T-helper 2 cell treated with Interferon-gamma antibody and Interleukin-4, amounts not matched to agents 100 ng/mL and 5 ng/mL, for 36 hours (primary cell): ENCODE measurements at regions not wholly inside any gene's neighbourhood (a gene's known extent, or its start where the extent isn't known, plus 50 kb on each side); places are given as distances from the start of the nearest gene placed in this dataset.

ENCODE experiments used
- intact Hi-C: fragments of 100-400 bp; cut with micrococcal nuclease; formaldehyde crosslinking; loops from one replicate; pipeline ENCODE4 v1.15.1; 2023

DNA sequence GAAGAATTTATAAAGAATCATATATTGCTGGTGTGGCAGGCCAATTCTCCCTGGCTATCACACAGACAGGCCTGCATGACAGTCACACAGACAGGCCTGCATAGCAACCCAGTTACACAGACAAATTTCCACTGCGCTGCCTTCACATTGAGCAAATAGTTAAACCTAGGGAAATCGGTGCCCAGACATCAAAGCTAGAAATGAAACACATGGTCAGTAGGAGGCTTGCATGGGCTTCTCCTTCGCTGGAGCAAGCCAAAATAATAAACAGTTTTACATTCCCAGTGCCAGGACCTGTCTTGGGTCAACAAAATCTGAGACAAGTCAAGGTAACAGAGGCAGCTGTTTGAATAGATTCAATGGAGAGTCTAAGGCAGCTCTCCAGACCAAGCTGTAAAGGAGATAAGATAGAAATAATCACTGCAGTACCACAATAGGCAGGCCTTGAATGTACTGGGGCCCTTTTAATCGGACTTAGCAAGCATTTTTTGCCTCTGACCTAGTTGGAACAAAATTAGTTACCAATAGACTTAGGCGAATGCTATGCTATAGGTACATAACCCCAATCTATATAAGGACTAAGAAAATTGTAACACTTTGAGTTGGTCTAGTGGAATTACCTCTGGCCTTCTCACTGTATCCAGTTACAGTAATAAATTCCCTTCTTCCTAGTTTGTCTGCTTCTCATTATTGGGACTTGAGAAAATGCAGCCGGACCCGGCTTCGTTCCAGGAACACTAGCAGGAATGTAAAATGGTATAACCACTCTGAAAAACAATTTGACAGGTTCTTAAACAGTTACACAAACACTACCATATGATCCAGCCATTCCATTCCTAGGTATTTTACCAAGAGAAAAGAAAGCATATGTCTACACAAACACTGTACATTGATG, 274.7 kb upstream of the UBE2E2 start:
- intact Hi-C loops: no loop called here

DNA sequence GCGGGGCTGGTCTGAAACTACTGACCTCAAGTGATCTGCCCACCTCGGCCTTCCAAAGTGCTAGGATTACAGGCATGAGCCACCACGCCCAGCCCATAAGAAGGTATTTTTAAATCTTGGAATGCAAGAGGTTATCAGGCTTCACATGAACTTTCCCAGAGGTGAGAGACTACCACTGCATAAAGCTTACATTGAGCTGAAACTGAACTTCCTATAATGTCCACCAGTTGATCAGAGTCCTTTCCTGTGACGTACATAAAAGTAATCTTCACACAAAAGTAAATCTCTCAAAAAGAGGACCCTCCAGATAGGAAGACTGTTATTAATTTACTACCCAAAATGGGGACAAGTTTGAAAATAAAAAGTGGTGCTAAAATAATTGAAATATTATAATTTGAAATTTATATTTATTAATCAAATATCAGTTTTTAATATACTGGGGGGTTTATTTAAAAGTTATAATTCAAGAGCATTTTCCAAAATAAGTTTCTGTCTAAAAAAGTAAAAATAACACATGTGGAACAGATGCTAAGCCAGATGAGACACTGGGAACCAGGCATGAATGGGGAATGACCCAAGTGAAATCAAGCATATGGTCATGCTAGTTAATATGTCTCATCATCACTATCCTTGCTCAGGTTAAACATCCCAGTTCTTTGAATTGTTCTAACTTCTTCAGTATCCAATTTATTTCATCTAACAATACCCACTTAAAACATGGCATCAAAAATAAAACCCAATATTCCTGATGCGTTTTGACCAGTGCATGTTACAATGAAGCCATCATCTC, 269.9 kb upstream of the UBE2E2 start:
- intact Hi-C loops: no loop called here

DNA sequence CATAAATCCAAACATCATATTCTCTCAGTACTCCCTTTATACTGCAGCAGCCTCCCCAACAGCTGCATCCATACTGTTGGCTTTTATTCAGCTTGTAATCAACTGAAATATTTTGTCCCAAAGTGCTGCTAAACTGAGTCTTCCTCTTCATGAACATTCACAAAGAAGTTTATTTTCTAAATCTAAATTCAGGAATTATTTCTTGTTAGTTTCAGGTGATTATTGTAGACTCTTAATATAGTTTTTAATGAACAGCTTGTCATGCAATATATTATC, 269.3 kb upstream of the UBE2E2 start:
- intact Hi-C loops: no loop called here

DNA sequence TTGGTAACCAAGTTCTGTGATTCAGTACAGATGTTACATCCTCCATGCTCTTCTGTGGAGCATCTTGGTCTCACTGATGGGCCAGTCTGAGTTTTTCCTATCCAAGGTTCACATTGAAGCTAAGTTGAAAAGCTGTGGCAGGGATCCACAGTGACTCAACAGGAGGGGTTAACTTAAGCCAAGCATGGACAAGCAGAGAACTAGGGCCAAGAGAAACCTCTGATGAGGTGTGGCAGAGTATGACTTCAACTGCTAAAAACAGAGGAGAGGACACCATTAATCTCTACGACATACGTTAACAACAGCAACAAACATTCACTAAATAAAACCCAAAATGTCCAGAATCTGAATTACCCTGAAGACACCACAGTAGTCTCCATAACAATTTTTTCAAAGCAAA, 268.1 kb upstream of the UBE2E2 start:
- intact Hi-C loops: no loop called here

DNA sequence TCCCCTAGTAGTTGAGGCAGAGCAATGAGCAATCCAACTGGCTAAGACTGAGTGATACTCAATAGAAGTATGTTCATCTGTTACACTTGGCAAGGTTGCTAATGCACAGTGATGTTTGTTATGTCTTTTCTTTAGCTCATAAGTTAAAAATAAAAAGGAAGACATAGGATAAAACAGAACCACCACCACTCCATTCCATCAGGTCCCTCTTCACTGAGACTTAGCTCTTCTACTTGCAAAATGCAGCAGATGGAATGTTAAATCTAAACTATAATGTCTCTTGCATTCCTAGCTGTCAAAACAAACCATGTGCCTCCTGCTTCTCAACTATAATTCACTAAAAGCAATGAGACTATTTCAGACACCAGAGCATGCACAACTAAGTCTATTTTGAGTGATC, 265.6 kb upstream of the UBE2E2 start:
- intact Hi-C loops: no loop called here

DNA sequence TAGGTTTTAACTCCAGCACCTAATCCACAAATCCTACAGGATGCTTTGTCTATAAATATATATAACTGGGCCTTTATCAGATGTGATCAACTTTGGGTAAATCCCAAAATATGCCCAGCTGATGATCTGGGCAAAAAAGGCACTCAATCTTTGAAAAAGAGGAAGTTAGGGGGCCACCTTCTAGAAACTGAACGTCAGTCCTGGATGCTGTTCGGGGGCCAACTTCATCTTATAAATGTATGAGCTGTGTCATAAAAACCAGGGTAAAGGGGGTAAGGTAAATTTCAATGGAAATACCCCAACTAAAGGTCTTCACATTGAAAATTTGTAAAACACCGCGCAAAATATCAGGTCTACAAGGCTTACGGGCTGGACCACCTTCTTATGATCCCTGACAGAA, 264.4 kb upstream of the UBE2E2 start:
- intact Hi-C loops: no loop called here

DNA sequence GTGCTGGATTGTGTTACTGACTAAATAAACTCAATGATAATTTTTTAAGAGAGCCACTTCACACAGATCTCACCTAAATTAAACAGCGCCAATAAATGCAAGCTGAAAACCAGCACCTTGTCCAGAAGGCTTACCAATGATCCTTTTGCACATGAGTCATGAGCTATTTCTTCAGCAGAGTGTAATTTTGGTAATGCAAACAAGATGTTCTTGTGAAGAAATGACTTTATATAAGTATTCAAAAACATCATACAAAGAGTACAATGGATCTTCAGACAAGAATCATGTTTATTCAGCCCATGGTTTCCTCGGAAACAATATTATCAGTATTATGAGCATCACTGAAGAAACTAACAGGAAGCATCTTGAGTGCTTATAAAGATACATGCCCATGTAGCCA, 263.8 kb upstream of the UBE2E2 start:
- intact Hi-C loops: no loop called here

DNA sequence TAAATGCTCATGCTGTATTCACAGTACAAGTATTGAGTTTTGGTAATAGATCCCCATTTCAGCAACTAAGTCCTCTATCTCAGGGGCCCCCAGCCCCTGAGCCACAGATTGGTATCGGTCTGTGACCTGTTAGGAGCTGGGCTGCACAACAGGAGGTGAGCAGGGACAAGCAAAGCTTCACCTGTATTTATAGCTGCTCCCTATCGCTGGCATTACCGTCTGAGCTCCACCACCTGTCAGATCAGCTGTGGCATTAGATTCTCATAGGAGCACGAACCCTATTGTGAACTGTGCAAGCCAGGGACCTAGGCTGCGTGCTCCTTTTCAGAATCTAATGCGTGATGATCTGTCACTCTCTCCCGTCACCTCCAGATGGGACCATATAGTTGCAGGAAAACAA, 262.8 kb upstream of the UBE2E2 start:
- intact Hi-C loops: no loop called here

DNA sequence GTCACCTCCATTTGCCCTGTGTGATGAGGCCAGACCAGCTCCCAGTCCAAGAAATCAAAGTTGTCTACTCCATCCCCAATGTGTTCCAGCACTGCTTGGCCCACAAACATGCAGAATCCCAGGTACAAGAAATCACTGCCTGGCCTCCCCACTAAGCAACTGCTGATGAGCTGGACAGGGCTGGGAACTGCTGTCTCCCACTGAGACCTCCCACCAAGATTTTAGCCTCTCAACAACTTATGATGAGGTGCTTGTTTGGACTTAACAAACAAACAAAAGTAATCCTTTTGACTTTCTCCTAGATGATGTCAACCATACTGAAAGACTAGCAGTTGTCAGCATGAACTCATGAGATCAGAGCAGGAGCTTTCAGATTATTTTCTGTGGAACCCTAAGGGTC, 260.1 kb upstream of the UBE2E2 start:
- intact Hi-C loops: no loop called here

DNA sequence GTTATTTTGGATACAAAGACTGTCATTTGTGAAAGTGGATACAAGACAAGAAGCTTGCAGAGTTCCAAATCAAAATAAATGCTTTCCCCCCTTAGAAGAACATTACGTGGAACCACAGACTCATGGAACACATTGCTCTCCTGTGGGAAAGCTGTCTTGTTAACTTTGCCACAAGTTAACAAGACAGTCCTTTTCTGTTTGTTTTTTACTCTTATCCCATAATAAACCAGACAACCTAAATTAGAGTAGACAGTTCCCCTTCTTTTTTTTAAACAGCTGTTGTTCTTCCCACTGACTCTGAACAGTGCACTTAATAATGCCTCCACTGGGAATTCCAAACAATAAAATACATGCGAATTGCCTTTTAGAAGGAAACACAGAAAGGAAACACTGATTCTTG, 255.3 kb upstream of the UBE2E2 start:
- intact Hi-C loops: no loop called here

DNA sequence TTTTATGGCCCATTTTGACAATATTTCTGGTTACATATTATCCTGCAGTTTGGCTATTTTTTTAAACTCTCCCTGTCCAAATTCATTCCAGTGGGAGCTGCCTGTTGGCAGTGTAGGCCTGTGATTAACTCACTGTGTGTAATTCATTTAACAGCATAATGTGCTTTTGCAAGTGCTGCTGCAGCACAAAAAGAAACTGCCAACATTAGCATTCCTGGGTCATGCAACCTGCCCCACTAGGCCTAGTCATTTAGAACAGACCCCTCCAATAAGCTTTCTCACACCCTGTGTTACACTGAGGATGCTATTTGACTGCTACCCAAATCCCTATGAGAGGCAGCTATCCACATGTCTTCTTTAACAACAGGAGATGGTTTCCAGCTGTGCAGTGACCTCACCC, 251.2 kb upstream of the UBE2E2 start:
- intact Hi-C loops: no loop called here

DNA sequence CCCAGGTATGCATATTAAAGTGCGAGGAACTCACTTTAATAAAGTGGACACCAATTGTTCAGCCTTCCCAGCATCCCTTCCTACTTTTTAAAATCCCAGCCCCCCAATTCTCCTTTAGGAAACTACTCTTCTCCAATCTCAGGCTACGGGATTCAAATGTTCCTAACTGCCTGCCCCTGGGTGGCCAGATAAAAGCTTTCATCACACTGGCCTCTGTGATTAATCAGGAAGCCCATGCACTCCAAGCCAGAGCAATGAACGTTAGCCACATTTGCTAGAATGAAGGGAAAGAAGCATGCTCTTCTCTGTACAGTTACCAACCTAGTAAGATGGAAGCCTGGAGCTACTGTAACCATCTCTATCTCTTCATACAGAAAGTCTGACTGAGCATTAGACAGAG, 250.3 kb upstream of the UBE2E2 start:
- intact Hi-C loops: no loop called here

DNA sequence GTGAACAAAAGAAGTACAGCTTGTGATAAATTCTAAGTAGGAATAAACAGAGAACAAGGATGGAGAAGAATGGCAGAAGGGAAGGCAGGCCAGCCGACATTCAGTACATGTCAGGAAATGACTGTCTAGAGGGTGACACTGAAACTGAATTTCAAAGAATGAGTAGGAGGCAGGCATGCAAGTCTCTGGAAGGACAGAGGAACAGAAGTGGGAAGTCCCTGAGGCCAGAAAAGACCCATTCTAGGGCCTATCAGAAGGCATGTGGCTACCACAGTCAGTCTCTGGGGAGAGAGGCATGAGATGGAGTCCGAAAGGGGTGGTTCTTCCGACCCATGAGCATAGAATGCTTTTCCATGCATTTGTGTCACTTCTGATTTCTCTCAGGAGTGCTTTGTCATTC, 243.5 kb upstream of the UBE2E2 start:
- intact Hi-C loops: no loop called here

DNA sequence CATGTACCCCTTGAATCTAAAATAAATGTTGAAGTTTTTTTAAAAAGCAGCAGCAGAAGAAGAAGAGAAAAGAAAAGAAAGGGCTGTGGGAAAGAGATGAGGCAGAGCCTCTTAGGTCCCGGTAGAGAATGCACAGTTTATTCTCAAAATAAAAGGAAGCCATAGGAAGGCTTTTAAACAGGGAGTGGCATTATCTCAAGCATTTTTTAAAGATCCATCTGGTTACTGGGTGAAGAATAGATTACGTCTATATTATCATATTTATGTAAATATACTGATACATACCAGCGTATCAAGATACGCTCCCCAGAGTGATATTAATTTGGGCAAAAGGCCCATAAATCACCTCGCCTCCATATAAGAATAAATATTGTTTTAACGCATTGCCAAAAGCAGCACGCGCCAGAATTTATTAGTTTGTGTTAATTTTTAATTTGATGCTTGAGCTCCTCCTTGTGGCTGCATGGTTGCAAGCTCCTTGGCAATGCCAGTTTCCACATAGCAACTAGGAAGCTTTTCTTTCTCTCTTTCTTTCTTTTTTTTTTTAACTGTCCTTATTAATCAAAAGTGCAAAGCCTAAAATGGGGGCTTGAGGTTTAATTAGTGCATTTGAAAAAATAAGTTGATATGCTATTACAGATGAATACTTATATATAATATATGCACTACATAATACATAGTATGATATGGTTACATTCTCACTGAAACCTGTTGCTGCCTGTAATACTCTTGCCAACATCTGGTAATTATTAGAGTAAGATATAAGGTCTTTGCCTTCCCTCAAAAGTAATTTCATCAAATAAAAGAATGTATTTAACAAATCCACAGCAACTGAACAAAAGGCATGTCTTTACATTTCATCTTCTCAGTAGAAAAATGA, 242.8 kb upstream of the UBE2E2 start:
- intact Hi-C loops: loop anchor here (2.0 kb wide), 1 partner anchor 396 kb away; no protein-coding TSS in a partner anchor

DNA sequence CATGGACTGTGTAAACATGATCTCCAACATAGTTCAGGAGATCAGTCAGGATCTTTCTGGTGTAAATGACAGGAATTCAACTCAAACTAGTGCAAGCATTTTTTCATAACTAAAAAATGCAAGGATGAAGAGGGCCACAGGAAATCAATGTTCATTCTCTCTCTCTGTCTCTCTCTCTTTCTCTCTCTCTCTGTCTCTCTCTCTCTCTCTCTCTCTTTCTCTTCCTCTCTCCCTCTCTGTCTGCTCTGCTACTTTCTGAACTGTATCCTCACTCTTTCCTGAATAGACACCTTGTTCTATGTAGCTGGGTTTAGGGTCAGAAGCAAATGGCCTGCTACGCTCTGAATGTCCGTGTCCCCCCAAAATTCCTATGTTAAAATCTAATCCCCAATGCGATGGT, 240.9 kb upstream of the UBE2E2 start:
- intact Hi-C loops: no loop called here

DNA sequence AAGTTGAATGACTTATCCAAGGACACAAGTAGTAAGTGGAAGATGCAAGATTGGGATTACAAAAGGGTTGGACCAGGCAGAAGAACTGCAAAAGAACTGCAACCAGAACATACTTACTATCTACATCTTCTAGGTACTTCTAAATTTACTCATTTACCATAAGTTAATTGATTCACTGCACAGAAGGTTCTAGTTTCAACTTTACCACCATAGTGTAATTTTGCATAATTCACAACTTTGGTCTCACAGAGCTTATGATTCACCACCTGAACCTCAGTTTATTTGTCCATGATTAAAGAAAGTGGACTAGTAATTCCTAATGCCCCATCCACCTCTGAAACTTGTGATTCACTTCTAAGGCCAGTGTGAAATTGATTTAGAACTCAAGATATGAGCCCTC, 236.8 kb upstream of the UBE2E2 start:
- intact Hi-C loops: no loop called here

DNA sequence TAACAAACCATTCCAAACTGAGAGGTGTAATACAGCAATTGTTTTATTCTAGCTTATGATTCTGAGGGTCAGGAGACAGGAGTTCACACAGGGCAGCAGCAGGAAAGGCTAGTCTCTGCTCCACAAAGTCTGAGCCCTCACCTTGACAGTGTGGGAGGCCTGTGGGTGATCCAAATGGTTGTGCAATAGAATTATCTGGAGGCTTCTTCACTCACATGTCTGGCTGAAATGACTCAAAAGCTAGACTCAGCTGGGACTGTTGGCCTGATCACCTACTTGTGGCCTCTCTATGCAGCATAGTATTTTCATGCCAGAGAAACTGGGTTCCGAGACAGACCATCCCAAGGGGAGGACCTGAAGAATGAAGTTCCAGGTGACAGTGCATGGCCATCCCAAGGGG, 233.9 kb upstream of the UBE2E2 start:
- intact Hi-C loops: no loop called here

DNA sequence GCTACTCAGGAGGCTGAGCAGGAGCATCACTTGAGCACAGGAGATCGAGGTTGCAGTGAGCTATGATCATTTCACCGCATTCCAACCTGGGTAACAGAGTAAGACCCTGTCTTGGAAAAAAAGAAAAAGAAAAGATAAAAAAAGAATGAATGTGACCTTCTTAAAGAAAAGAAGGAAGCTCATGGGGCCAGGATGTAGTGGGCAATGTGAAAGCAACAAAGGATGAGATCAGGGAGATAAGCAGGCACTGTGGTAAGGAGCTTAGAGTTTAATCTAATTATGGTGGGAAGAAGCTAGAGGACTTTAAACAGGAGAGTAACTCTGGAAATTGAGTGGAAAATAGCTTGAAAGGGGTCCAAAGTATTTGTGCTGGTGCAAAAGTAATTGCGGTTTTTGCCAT, 231.6 kb upstream of the UBE2E2 start:
- intact Hi-C loops: no loop called here

DNA sequence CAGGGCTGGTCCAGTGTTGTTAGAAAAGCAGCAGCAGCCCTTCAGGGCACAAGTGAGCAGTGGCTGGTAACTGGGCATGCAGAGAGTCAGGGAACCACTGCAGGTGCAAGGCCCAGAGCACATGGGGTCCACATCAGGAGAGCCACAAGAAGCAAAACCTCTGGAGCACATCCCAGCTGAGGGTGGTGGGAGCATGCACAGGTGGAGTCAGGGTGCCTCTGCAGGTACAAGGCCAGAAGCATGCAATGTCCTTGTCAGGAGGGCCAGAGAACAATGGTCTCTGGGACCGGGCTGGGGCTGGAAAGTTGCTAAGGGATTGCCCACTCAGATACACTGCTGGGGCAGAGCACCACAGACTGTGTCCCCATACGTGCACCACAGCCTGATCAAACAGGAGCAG, 226.1 kb upstream of the UBE2E2 start:
- intact Hi-C loops: no loop called here

DNA sequence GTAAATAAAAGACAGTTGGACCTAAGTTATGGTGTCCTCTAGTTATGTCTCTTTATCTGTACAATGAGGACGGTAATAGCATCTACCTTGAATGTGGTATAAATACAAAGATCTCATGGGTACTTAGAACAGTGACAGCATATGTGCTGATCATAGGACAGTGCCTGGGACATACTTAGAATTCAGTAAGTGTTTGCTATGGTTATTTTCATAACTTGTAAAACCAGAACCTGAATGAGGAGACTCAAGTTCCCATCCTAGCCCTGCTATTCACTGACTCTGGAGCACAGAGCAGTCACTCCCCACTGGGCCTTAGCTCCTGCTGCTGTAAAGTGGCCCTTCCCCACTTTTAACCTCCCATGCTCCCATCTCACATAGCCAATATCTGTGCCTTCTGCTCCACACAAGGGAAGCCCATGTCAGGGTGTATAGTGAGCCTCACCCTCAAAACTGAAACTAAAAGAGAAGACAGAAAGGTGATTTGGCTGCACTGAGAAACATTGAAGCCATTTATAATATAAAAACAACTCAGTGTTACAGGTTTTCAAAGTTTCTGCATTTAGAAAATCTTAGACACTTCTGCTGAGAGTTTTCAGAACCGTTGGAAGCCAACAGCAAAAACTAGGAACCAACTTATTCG, 225.4 kb upstream of the UBE2E2 start:
- intact Hi-C loops: no loop called here

DNA sequence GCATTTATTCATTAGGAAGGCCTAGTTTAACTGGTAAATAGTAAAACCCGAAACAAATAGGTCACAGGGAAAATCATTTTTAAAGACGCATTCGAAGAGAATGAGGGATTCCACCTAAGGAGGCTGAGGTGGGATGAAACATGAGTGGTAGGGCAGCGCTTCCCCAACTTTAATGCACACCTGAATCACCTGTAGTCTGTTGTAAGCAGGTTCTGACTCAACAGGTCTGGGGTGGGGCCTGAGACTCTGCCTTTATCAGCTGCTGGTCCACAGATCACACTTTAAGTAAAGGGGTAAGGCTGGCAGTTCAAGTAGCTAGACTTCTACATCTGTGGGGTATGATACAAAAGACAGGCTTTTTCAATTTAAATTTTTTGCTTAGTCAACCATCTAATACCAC, 223.5 kb upstream of the UBE2E2 start:
- intact Hi-C loops: no loop called here

DNA sequence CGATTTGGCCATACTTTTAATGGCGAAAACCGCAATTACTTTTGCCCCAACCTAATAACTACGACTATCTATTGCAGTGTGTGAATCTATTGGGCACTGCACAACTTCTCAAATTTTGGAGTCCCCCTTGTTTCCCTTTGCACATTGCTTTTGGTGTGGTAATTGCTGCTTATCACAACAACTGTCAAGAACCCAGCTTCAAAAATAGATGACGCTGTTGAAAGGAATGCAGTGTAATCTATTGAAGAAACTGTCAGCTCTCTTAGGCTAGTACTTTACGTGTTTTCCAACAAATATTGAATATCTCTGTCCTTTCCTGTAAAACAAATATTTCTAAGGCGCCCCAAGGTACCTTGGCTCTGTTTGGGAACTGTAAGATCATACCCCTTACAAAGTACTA, 222.8 kb upstream of the UBE2E2 start:
- intact Hi-C loops: no loop called here
